ENCODE measurements at regions not wholly inside any gene's neighbourhood (a gene's known extent, or its start where the extent isn't known, plus 50 kb on each side); places are given as distances from the start of the nearest gene placed in this dataset.

GRCh38 chr2:58635801-58636375 lies 394.8 kb upstream of the FANCL start:
- no peak for TF ChIP-seq CTCF (conservative IDR thresholded peaks at IDR 0.05)
- TF ChIP-seq EZH2 (IDR thresholded peaks at IDR 0.05; ENCODE audit: low read depth), result no peak

Data from PC-9 (cell line).